GM21526 (cell line): ENCODE measurements at regions not wholly inside any gene's neighbourhood (a gene's known extent, or its start where the extent isn't known, plus 50 kb on each side); places are given as distances from the start of the nearest gene placed in this dataset.
"Not testable (repeated sequence)": the region's sequence is repeated elsewhere in the genome, so short reads cannot be mapped to it uniquely, and the experiment has no call there.

Experiments
- ATAC-seq: cut with Tn5 transposase; IDR thresholded peaks from one replicate; pipeline ENCODE4 v1.9.1; 2021; ENCODE audit warnings: moderate library complexity; ENCODE audit not compliant: unreplicated experiment, low FRiP score

- no peak for ATAC-seq
These were observed 98.9 kb upstream of the MAPRE2 start for GRCh38 chr18:34942276-34942675.

GRCh38 chr18:34942975-34943374, 98.2 kb upstream of the MAPRE2 start:
- no peak for ATAC-seq

GRCh38 chr18:34943587-34943986, 97.6 kb upstream of the MAPRE2 start:
- ATAC-seq: no peak

- ATAC-seq: no peak
These were observed 93.5 kb upstream of the MAPRE2 start for GRCh38 chr18:34947711-34948125.

GRCh38 chr18:34951625-34952379, 89.4 kb upstream of the MAPRE2 start:
- ATAC-seq: no peak

GRCh38 chr18:34953212-34953611, 88.0 kb upstream of the MAPRE2 start:
- ATAC-seq: no peak

- not testable (repeated sequence) for ATAC-seq
These were observed 85.7 kb upstream of the MAPRE2 start for GRCh38 chr18:34955494-34955893.

GRCh38 chr18:34956663-34957062, 84.5 kb upstream of the MAPRE2 start:
- no peak for ATAC-seq

GRCh38 chr18:34957119-34957863, 83.9 kb upstream of the MAPRE2 start:
- no peak for ATAC-seq

- no peak for ATAC-seq
These were observed 83.4 kb upstream of the MAPRE2 start for GRCh38 chr18:34957864-34958259.

- ATAC-seq: no peak
These were observed 81.9 kb upstream of the MAPRE2 start for GRCh38 chr18:34959211-34959829.

- no peak for ATAC-seq
These were observed 81.2 kb upstream of the MAPRE2 start for GRCh38 chr18:34959989-34960388.

GRCh38 chr18:34965108-34965507, 76.1 kb upstream of the MAPRE2 start:
- ATAC-seq: no peak

GRCh38 chr18:34965566-34965965, 75.6 kb upstream of the MAPRE2 start:
- no peak for ATAC-seq

GRCh38 chr18:34970106-34970505, 71.1 kb upstream of the MAPRE2 start:
- no peak for ATAC-seq

- ATAC-seq: no peak
These were observed 69.9 kb upstream of the MAPRE2 start for GRCh38 chr18:34971313-34971712.

GRCh38 chr18:34972765-34973414, 68.3 kb upstream of the MAPRE2 start:
- ATAC-seq: no peak

- no peak for ATAC-seq
These were observed 65.1 kb upstream of the MAPRE2 start for GRCh38 chr18:34976123-34976522.

- no peak for ATAC-seq
These were observed 64.7 kb upstream of the MAPRE2 start for GRCh38 chr18:34976534-34976898.

- ATAC-seq: peak; percentile 85
These were observed 64.0 kb upstream of the MAPRE2 start for GRCh38 chr18:34976899-34977837.
